Hepatocyte (in vitro differentiated cells): ENCODE measurements at regions not wholly inside any gene's neighbourhood (a gene's known extent, or its start where the extent isn't known, plus 50 kb on each side); places are given as distances from the start of the nearest gene placed in this dataset.

ENCODE experiments used
- EZH2phosphoT487 ChIP-seq: fragments of 200-600 bp; sonication (generic); IDR thresholded peaks from one replicate; pipeline ENCODE4 v1.6.1; 2018; ENCODE audit warnings: antibody characterized with exemption, mild to moderate bottlenecking, low read depth, moderate library complexity; ENCODE audit not compliant: unreplicated experiment, severe bottlenecking
- TF ChIP-seq, protein P1 (sequence below): fragments of 200-600 bp; sonication (generic); IDR thresholded peaks from 2 replicates; pipeline ENCODE4 v1.5.1; 2016; ENCODE audit warnings: antibody characterized with exemption, mild to moderate bottlenecking; ENCODE audit not compliant: poor library complexity

DNA sequence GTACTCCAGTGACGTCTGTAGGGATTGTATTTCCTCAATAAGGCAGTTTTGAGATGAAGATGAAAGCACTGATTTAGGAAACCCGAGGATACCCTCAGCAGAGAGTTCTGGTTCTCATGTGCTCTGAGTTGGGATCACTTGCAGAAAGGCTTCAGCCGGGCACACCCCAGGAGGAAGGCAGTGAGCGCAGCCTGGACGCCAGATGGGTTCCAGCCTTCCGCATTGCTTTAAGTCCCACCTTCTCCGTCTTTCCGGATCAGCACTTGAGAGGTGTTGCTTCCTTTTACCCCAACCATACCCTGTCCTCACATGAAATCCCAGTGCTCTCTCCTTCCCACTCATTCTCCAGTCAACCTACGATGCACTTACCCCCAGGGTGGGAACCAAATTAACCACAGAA lies 239.5 kb upstream of the CADM1 start:
- TF ChIP-seq, protein P1, sequence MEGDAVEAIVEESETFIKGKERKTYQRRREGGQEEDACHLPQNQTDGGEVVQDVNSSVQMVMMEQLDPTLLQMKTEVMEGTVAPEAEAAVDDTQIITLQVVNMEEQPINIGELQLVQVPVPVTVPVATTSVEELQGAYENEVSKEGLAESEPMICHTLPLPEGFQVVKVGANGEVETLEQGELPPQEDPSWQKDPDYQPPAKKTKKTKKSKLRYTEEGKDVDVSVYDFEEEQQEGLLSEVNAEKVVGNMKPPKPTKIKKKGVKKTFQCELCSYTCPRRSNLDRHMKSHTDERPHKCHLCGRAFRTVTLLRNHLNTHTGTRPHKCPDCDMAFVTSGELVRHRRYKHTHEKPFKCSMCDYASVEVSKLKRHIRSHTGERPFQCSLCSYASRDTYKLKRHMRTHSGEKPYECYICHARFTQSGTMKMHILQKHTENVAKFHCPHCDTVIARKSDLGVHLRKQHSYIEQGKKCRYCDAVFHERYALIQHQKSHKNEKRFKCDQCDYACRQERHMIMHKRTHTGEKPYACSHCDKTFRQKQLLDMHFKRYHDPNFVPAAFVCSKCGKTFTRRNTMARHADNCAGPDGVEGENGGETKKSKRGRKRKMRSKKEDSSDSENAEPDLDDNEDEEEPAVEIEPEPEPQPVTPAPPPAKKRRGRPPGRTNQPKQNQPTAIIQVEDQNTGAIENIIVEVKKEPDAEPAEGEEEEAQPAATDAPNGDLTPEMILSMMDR, result no peak
- no peak for TF ChIP-seq EZH2phosphoT487
